ENCODE measurements at regions not wholly inside any gene's neighbourhood (a gene's known extent, or its start where the extent isn't known, plus 50 kb on each side); places are given as distances from the start of the nearest gene placed in this dataset.

- TF ChIP-seq CTCF (IDR thresholded peaks at IDR 0.05) (no peak), POLR2A (IDR thresholded peaks at IDR 0.05) (no peak)
Measured at GRCh38 chr20:41983159-41983558, 365.0 kb upstream of the CHD6 start.

All from heart left ventricle (tissue), 13 donors.